AG09319 (cell line): ENCODE measurements at regions not wholly inside any gene's neighbourhood (a gene's known extent, or its start where the extent isn't known, plus 50 kb on each side); places are given as distances from the start of the nearest gene placed in this dataset.

Experiments used
- DNase-seq: peaks from one replicate; pipeline ENCODE4 v3.0.0-alpha.2; 2010; ENCODE audit warnings: low read depth; ENCODE audit errors: extremely low read depth
- CTCF ChIP-seq: IDR thresholded peaks from 2 replicates; pipeline ENCODE4 v1.5.1; 2011; ENCODE audit warnings: low read depth, mild to moderate bottlenecking, inconsistent platforms, low read length, moderate library complexity

DNA sequence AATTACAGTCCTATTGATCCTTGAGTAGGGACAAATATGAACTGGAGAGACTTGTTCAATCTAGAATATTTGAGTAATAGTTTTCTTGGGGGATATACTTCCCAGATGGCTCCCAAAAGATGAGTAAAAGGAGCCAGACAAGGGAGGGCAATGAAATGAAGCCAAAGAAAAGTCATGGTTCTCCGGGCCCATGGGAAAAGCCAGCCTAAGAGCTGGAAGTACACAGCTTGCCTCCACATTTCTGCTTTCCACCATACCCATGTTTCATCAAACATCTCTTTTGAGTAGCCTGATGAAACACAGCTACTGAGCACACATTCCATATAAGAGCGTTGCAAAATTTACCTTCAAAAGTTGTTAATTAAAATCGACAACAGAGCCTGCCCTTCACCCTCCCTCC lies 535.0 kb upstream of the FZD8 start:
- no peak for DNase-seq
- no peak for TF ChIP-seq CTCF

GRCh38 chr10:36175954-36176353 lies 533.9 kb upstream of the FZD8 start:
- no peak for TF ChIP-seq CTCF
- no peak for DNase-seq

DNA sequence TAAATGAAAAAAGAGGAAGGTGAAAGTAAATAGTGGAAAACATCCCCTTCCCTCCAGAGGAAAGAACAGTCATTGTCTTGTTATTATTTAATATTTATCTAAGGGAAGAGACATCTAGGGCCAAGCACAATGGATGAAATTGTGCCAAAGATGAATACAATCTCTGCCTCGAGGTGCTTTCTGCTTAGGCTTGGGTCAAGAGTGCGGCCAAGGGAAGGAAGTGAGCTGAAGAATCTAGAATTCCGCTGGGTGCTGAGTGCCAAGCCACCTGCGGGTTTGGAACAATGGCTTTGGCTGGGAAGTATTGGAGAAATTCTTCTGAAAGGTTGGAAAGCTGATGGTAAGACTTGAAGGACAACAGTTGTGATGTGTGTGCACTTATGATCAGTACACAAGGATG lies 531.3 kb upstream of the FZD8 start:
- TF ChIP-seq CTCF, result no peak
- DNase-seq, result no peak

DNA sequence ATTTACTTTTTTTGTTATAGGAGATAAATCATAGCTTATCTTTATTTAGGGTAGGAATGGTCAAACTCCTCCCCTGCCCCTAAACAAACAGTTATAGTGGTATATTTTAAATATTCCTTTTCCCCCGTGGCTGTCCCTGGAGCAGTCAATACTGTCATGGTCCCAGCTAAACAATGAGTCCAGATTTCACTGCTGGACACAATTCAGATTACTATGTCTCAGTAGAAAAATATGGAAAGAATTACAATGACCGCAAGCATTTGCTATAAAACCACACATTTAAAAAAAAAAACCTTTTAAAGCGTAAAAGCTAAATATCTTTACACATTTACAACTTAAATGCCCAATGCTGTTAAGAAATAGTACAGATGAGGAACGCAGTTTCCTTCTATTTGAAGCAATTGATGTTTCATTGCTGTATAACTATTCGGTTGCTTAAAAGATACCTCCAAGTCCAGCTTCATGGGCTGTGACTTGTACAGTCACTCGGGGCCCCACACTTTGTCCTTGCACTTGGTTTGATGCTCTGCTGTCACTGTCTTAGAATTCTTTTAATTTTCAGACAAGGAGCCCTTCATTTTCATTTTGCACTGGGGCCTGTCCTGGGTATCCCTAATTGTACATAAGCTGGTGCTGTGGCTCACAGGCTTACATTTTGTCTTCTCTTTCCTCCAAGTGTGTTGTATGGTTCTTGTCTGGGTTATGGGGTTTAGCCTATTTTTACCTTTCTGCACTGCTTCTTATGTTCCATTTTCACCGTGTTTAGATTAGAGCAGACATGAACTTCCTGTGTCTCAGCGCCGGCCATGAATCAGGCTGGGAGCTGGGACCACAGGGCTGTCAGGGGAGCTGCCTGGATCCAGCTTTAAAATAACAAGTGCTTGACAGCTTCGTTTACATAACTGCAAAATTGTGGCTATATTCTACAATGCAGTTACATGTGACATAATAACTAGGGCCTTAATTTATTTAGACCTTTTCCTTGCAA lies 530.2 kb upstream of the FZD8 start:
- DNase-seq, result no peak
- TF ChIP-seq CTCF, result no peak

DNA sequence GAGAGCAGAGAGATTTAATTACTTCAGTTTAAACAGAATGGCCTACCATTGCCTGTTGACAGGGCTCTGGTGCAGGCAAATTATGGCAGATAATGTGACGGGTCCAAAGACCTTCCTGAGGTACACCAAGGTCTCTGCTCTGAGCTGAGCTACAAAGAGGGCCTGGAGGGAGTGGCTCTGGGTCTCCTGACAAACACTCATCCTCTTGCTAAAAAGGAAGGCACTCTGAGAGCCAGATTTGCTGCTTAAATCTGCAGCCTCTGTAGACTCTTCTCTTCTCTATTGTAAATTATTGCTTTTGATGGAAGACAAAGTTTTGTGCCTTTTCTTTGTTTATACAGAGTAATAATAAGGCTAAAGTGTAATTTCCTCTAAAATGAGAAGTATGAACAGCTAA lies 529.5 kb upstream of the FZD8 start:
- DNase-seq, result no peak
- TF ChIP-seq CTCF, result no peak

- TF ChIP-seq CTCF, result no peak
- DNase-seq, result no peak
Measured at GRCh38 chr10:36170943-36171501, 528.9 kb upstream of the FZD8 start.

DNA sequence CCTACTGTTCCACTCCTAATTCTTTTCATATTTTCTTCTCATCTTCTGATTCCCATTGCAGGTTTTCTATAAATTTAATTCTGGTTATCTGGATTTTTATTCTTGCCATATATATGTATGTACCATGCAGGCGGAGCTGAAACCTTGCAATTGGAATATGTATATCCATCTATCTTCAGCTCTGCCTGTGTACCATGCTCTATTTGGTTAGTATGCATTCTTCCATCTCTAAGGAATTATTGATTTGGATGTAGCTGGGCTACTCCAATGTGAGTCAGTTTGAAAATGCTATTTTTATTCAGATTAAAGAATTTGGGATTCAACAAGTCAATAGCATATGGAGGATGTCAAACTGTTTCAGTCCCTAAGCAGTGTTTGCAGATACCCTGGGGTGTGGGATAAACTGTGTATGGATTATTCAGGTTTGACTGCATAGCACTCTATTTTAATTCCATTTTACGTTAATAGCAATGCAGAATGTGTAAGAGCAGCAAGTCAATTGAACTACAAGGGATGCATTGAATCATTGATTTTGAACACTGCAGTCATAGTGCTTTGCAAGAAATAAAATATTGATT lies 528.1 kb upstream of the FZD8 start:
- DNase-seq, result no peak
- no peak for TF ChIP-seq CTCF
